IPS-15b (cell line): ENCODE measurements at regions not wholly inside any gene's neighbourhood (a gene's known extent, or its start where the extent isn't known, plus 50 kb on each side); places are given as distances from the start of the nearest gene placed in this dataset.
A peak's percentile ranks its signal among the peaks of the same experiment; 100 is the strongest.

Experiments used
- H3K27me3 ChIP-seq: one replicate; pipeline ENCODE4 v1.6.1; 2013; ENCODE audit warnings: low read length; ENCODE audit not compliant: control insufficient read depth, insufficient read depth
- H3K36me3 ChIP-seq: one replicate; pipeline ENCODE4 v1.6.1; 2013; ENCODE audit warnings: low read length; ENCODE audit not compliant: control insufficient read depth, insufficient read depth
- H3K4me1 ChIP-seq: one replicate; pipeline ENCODE4 v1.6.1; 2013; ENCODE audit warnings: mild to moderate bottlenecking, low read length; ENCODE audit not compliant: control insufficient read depth, insufficient read depth
- H3K4me3 ChIP-seq: one replicate; pipeline ENCODE4 v1.5.1; 2013; ENCODE audit warnings: low read depth, low read length
- H3K9ac ChIP-seq: one replicate; pipeline ENCODE4 v1.6.1; 2013; ENCODE audit warnings: low read depth, mild to moderate bottlenecking, low read length
- H3K9me3 ChIP-seq: one replicate; pipeline ENCODE4 v1.6.1; 2013; ENCODE audit warnings: mild to moderate bottlenecking, low read length; ENCODE audit not compliant: control insufficient read depth, insufficient read depth

- H3K27me3 ChIP-seq: no peaks in the 10 kb centered on the region
- H3K9ac ChIP-seq: no peak overlapping the region
- no peaks in the 10 kb centered on the region for H3K36me3 ChIP-seq
- H3K4me3 ChIP-seq: no peak overlapping the region
- H3K9me3 ChIP-seq: no peaks in the 10 kb centered on the region
- H3K4me1 ChIP-seq: no peaks in the 10 kb centered on the region
These were observed 61.1 kb downstream of the PITPNM2 start for GRCh38 chr12:123089631-123090353.

- H3K27me3 ChIP-seq: no peaks in the 10 kb centered on the region
- H3K36me3 ChIP-seq: no peaks in the 10 kb centered on the region
- H3K4me3 ChIP-seq: no peak overlapping the region
- no peaks in the 10 kb centered on the region for H3K9me3 ChIP-seq
- no peak overlapping the region for H3K9ac ChIP-seq
- H3K4me1 ChIP-seq: no peaks in the 10 kb centered on the region
These were observed 61.8 kb downstream of the PITPNM2 start for GRCh38 chr12:123089140-123089539.

- H3K9ac ChIP-seq: no peak overlapping the region
- H3K4me1 ChIP-seq: no peaks in the 10 kb centered on the region
- no peaks in the 10 kb centered on the region for H3K9me3 ChIP-seq
- no peaks in the 10 kb centered on the region for H3K27me3 ChIP-seq
- no peak overlapping the region for H3K4me3 ChIP-seq
- no peaks in the 10 kb centered on the region for H3K36me3 ChIP-seq
These were observed 65.0 kb downstream of the PITPNM2 start for GRCh38 chr12:123085730-123086487.

DNA sequence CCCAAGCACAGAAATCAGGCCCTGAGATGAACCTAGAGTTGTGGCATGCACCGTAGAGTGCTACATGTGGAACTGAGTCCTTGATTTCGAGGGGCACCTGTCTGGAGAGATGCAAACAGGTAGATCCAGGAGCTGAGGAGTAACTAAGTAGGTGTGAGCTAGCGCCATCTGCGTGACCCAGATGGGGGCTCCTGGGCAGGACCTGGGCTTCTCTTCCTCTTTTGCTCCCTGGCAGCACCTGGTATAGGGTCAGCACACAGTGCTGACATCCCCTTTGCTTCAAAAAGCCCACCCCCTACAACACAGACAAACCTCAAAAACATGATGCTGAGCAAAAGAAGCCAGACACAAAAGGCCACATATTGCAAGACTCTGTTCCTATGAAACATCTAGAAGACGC, 65.8 kb downstream of the PITPNM2 start:
- Histone ChIP-seq H3K27me3 (no peaks in the 10 kb centered on the region), H3K9me3 (no peaks in the 10 kb centered on the region), H3K4me1 (no peaks in the 10 kb centered on the region), H3K4me3 (no peak overlapping the region), H3K36me3 (no peaks in the 10 kb centered on the region), H3K9ac (no peak overlapping the region)

DNA sequence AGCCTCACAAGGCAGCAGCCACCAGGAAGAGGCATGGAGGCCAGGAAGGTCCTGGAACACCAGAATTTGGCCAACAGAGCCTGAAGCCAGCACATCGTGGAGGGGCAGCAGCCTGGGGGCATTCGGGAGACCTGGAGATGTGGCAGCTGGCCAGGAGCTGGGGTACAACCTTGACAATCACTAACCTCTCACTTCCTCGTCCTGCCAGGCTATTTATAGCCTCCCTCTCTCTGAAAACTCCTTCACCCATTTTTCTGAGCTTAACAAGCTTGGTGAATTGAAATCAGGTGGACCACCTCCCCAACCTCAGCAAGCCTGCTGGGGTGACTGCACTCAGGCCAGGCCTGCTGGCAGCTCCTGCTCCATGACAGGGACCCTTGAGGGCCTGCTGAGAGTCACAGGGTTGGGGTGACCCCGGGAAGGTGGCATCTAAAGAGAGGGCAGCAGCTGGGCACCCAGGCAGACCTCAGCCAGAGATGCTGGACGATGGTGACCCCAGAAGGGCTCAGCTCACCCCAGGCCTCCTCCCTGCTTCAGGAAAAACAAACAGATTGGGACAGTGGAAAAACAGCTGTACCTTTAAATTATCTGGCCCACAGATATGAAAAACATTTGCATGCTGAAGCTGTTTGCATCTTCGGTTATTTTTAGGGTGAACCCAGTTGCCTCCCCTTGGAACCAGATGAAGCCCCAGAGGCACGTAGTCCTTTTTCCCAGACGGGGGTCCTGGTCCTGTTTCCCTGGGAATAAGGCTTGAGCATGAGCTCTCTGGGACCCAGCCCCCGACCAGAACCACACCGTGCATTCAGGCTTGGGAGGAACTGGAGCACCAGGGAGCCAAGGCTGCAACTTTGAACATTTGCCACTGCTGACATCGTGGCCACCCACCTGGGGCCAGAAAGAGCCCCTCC, 67.0 kb downstream of the PITPNM2 start:
- H3K9ac ChIP-seq: no peak overlapping the region
- no peaks in the 10 kb centered on the region for H3K4me1 ChIP-seq

GRCh38 chr12:123080634-123081033, 70.3 kb downstream of the PITPNM2 start:
- no peaks in the 10 kb centered on the region for H3K9me3 ChIP-seq
- H3K36me3 ChIP-seq: no peaks in the 10 kb centered on the region
- no peak overlapping the region for H3K9ac ChIP-seq
- peaks cover 3% of the 10 kb centered on the region for H3K4me1 ChIP-seq
- no peaks in the 10 kb centered on the region for H3K27me3 ChIP-seq
- no peak overlapping the region for H3K4me3 ChIP-seq

More for the DNA sequence above, 67.0 kb downstream of the PITPNM2 start:
- Histone ChIP-seq H3K27me3 (no peaks in the 10 kb centered on the region), H3K36me3 (no peaks in the 10 kb centered on the region), H3K9me3 (no peaks in the 10 kb centered on the region), H3K4me3 (no peak overlapping the region)

- peaks cover 10% of the 10 kb centered on the region for H3K4me1 ChIP-seq
- no peaks in the 10 kb centered on the region for H3K27me3 ChIP-seq
- no peak overlapping the region for H3K9ac ChIP-seq
- no peaks in the 10 kb centered on the region for H3K36me3 ChIP-seq
- no peak overlapping the region for H3K4me3 ChIP-seq
- H3K9me3 ChIP-seq: no peaks in the 10 kb centered on the region
These were observed 72.2 kb downstream of the PITPNM2 start for GRCh38 chr12:123078531-123079155.

DNA sequence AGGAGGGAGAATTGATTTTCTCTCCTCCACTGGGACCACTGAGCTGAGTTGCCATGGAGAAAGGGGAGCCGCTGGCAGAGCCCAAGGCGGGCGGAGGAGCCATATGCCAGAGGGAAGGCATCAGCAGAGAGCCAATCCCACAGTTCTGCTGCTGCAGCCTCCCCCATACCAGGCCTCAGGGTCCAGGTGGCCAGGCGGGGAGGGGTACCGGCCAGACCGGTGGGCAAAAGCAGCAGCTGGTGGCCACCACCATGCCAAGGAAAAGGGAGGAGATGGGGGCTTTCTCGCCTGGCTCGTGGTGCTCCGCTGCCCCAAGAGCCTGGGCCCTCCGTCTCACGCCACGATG, 72.8 kb downstream of the PITPNM2 start:
- Histone ChIP-seq H3K4me3 (no peak overlapping the region), H3K9ac (no peak overlapping the region), H3K9me3 (no peaks in the 10 kb centered on the region), H3K4me1 (peaks cover 10% of the 10 kb centered on the region), H3K27me3 (no peaks in the 10 kb centered on the region), H3K36me3 (no peaks in the 10 kb centered on the region)

- H3K9me3 ChIP-seq: no peaks in the 10 kb centered on the region
- H3K27me3 ChIP-seq: no peaks in the 10 kb centered on the region
- peak overlapping the region; percentile 37 for H3K9ac ChIP-seq
- no peak overlapping the region for H3K4me3 ChIP-seq
- peaks cover 10% of the 10 kb centered on the region for H3K4me1 ChIP-seq
- H3K36me3 ChIP-seq: no peaks in the 10 kb centered on the region
These were observed 73.4 kb downstream of the PITPNM2 start for GRCh38 chr12:123077298-123078119.

DNA sequence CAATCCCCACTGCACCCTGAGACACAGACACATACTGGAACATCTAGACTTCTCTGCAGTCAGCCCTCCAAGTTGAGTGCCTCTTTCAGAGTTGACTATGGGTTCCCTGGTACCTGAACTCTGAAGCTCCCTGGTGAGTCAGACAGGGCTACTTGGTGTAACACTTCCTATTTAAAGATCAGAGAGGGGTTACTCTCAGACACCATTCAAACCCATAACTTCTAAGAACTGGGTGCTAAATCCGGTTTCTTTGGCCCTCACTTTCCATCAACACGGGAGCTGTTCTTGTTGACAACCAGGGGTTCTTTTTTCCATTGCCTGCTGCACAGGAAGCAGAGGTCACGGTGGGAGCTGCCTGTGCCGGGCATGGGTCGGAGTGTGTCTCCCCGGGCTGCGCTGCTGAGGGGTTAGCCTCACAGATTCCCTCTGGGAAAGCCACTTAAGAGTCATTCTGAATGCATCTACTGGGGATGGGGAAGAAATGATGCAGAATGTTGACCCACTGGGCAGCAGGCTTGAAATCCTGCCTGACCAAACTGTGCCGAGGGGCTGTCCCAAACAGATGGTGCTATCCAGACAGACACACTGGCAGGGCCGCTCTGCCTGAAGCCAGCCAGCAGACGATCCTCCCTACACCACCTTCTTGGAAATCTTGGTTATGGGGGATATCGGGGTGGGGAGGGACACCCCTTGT, 74.1 kb downstream of the PITPNM2 start:
- H3K4me3 ChIP-seq: no peak overlapping the region
- H3K27me3 ChIP-seq: no peaks in the 10 kb centered on the region
- peaks cover 10% of the 10 kb centered on the region for H3K4me1 ChIP-seq
- H3K9me3 ChIP-seq: no peaks in the 10 kb centered on the region
- H3K36me3 ChIP-seq: no peaks in the 10 kb centered on the region
- H3K9ac ChIP-seq: no peak overlapping the region
